Stomach (tissue), 8 donors: ENCODE measurements at regions not wholly inside any gene's neighbourhood (a gene's known extent, or its start where the extent isn't known, plus 50 kb on each side); places are given as distances from the start of the nearest gene placed in this dataset.

Experiments
- DNase-seq, 2 donors: peaks; one replicate each; pipeline versions ENCODE4 v3.0.0 to v3.0.0-alpha.2; 2013 to 2019
- H3K27ac ChIP-seq, 5 donors: fragments of 200-600 bp in 4 of 5; sonication (generic) in 4 of 5; one replicate each; pipeline ENCODE4 v1.5.1; 2013 to 2019; ENCODE audit warnings: mild to moderate bottlenecking in 1 of 5, moderate library complexity in 1 of 5
- H3K27me3 ChIP-seq, 3 donors: fragments of 200-600 bp; sonication (generic); one replicate each; pipeline ENCODE4 v1.5.1; 2017 to 2019; ENCODE audit warnings: mixed run types in 1 of 3
- H3K36me3 ChIP-seq, 4 donors: fragments of 200-600 bp; sonication (generic); 1 replicate in 3 of 4; 2 replicates in 1 of 4; pipeline ENCODE4 v1.5.1; 2016 to 2019
- H3K4me1 ChIP-seq, 4 donors: fragments of 200-600 bp; sonication (generic); one replicate each; pipeline ENCODE4 v1.5.1; 2016 to 2019
- H3K4me3 ChIP-seq, 4 donors: fragments of 200-600 bp; sonication (generic) in 3 of 4; one replicate each; pipeline ENCODE4 v1.5.1; 2016 to 2019; ENCODE audit warnings: mild to moderate bottlenecking in 1 of 4
- H3K9me3 ChIP-seq, 4 donors: fragments of 200-600 bp; sonication (generic); one replicate each; pipeline ENCODE4 v1.5.1; 2016 to 2019
- CTCF ChIP-seq, 7 experiments: fragments of 450-650 bp in 4 of 7; fragments of 200-600 bp in 3 of 7; sonication (generic) in 3 of 7; IDR thresholded peaks; one replicate each; pipeline ENCODE4 v1.5.1; 2016 to 2019; ENCODE audit warnings: antibody characterized with exemption in 7 of 7, control low read depth in 2 of 7, mild to moderate bottlenecking in 1 of 7
- EP300 ChIP-seq: sonication (generic); formaldehyde crosslinking; IDR thresholded peaks from one replicate; pipeline ENCODE4 v1.6.1; 2017; ENCODE audit warnings: antibody characterized with exemption
- POLR2A ChIP-seq, 4 donors: fragments of 450-650 bp; IDR thresholded peaks; one replicate each; pipeline ENCODE4 v1.6.1; 2016; ENCODE audit warnings: antibody characterized with exemption in 4 of 4, control low read depth in 2 of 4, mild to moderate bottlenecking in 1 of 4, moderate library complexity in 1 of 4
- POLR2AphosphoS5 ChIP-seq, 3 donors: sonication (generic); formaldehyde crosslinking; IDR thresholded peaks; one replicate each; pipeline ENCODE4 v1.6.1; 2016; ENCODE audit warnings: antibody characterized with exemption in 3 of 3
- WGBS, 5 donors: extraction: QIAGEN DNeasy Blood & Tissue Kit in 3 of 5; methylation state at CpG; one replicate each; pipeline versions ENCODE4 v1.1.5 to v1.1.7; 2013 to 2018; 5-methylcytosine and 5-hydroxymethylcytosine counted together
- intact Hi-C: fragments of 100-400 bp; cut with DNase I; formaldehyde crosslinking; loops from one replicate; pipeline ENCODE4 v1.15.1; 2023; ENCODE audit warnings: low total_unique reads
- donor health status: healthy with polysubstance abuse.
- donor health status: Bipolar disorder and iron deficiency.
- donor health status: healthy.

- H3K4me1 ChIP-seq = no peaks in the 10 kb centered on the region
- H3K9me3 ChIP-seq = peaks cover 0 to 11% (median 10%) of the 10 kb centered on the region in 4 donors
- intact Hi-C loops = no loop called here
- 63 to 75% (median 67%) methylated on average over 1 of the region's 1 CpG for WGBS, 5 donors
- DNase-seq = no peak
- no peak overlapping the region for H3K4me3 ChIP-seq
- no peaks in the 10 kb centered on the region for H3K27me3 ChIP-seq
- no peak overlapping the region for H3K27ac ChIP-seq
- no peak for TF ChIP-seq CTCF (IDR thresholded peaks at IDR 0.05)
- no peak for TF ChIP-seq EP300
- no peak for TF ChIP-seq POLR2A (IDR thresholded peaks at IDR 0.05)
- no peak for TF ChIP-seq POLR2AphosphoS5 (IDR thresholded peaks at IDR 0.05)
- no peaks in the 10 kb centered on the region for H3K36me3 ChIP-seq
These were observed 63.1 kb downstream of the TSN start for GRCh38 chr2:121818546-121818945.

GRCh38 chr2:121819846-121820245 lies 64.4 kb downstream of the TSN start:
- no peaks in the 10 kb centered on the region for H3K27me3 ChIP-seq
- 63 to 72% (median 67%) methylated on average over 6 of the region's 6 CpGs for WGBS, 5 donors
- no peaks in the 10 kb centered on the region for H3K36me3 ChIP-seq
- no peak for DNase-seq
- TF ChIP-seq POLR2AphosphoS5 (IDR thresholded peaks at IDR 0.05) (no peak), EP300 (no peak), POLR2A (IDR thresholded peaks at IDR 0.05) (no peak), CTCF (IDR thresholded peaks at IDR 0.05) (no peak)
- H3K4me1 ChIP-seq = peaks cover 0 to 1% (median 0%) of the 10 kb centered on the region in 4 donors
- peaks cover 0 to 11% (median 10%) of the 10 kb centered on the region in 4 donors for H3K9me3 ChIP-seq
- intact Hi-C loops = no loop called here
- H3K4me3 ChIP-seq = no peak overlapping the region
- H3K27ac ChIP-seq = no peak overlapping the region

DNA sequence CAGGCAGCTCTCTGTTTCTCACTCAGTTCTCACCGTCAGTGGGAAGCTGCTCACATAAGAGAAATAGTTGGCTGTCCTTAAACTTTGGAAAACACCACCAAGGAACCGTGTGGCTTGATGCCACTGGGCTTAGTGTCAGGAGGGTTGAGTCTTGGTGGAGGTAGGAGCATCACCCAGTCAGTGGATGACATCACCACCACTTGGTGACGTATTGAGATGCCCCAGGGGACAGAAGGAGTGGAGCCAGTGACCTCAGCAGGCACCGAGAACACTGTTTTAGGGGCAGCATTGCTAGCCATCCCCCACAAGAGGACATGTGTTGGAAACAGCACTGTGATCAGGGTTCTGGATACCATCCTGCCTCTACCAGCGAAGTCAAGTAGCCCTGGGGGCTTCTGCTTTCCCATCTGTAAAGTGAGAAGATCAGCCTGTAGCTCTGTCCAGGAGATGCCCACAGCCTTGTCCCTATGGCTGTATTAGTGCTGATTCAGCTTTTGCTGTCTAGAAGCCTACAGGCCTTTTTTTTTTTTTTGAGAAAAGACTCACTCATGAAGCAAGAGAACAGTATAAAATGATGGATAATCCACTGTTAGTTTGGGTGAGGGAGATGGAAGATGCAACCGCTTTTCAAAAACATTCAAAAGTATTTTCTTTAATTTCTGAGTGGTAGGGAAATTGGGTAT lies 66.2 kb downstream of the TSN start:
- no peak overlapping the region for H3K4me3 ChIP-seq
- WGBS, 5 donors = 77 to 86% (median 79%) methylated on average over 6 of the region's 6 CpGs
- H3K27ac ChIP-seq = no peak overlapping the region
- intact Hi-C loops = no loop called here
- H3K36me3 ChIP-seq = no peaks in the 10 kb centered on the region
- no peaks in the 10 kb centered on the region for H3K27me3 ChIP-seq
- DNase-seq = no peak
- TF ChIP-seq EP300 = no peak
- TF ChIP-seq CTCF (IDR thresholded peaks at IDR 0.05) = no peak
- peaks cover 0 to 8% (median 0%) of the 10 kb centered on the region in 4 donors for H3K4me1 ChIP-seq
- peaks cover 0 to 11% (median 10%) of the 10 kb centered on the region in 4 donors for H3K9me3 ChIP-seq

GRCh38 chr2:121824264-121824663 lies 68.8 kb downstream of the TSN start:
- intact Hi-C loops = no loop called here
- WGBS, 5 donors = 88 to 95% (median 93%) methylated on average over 4 of the region's 4 CpGs
- no peak for DNase-seq

More at GRCh38 chr2:121824264-121824663, 68.8 kb downstream of the TSN start:
- Histone ChIP-seq H3K9me3 (peaks cover 0 to 5% (median 0%) of the 10 kb centered on the region in 4 donors), H3K27ac (no peak overlapping the region), H3K4me3 (no peak overlapping the region), H3K36me3 (no peaks in the 10 kb centered on the region), H3K27me3 (no peaks in the 10 kb centered on the region), H3K4me1 (peaks cover 0 to 8% (median 0%) of the 10 kb centered on the region in 4 donors)
- TF ChIP-seq POLR2A (IDR thresholded peaks at IDR 0.05) (no peak), POLR2AphosphoS5 (IDR thresholded peaks at IDR 0.05) (no peak), CTCF (IDR thresholded peaks at IDR 0.05) (no peak), EP300 (no peak)
